GM21381 (cell line): ENCODE measurements at regions not wholly inside any gene's neighbourhood (a gene's known extent, or its start where the extent isn't known, plus 50 kb on each side); places are given as distances from the start of the nearest gene placed in this dataset.

ENCODE experiments used
- ATAC-seq: cut with Tn5 transposase; IDR thresholded peaks from one replicate; pipeline ENCODE4 v1.9.1; 2021; ENCODE audit warnings: mild to moderate bottlenecking, moderate library complexity; ENCODE audit not compliant: unreplicated experiment

DNA sequence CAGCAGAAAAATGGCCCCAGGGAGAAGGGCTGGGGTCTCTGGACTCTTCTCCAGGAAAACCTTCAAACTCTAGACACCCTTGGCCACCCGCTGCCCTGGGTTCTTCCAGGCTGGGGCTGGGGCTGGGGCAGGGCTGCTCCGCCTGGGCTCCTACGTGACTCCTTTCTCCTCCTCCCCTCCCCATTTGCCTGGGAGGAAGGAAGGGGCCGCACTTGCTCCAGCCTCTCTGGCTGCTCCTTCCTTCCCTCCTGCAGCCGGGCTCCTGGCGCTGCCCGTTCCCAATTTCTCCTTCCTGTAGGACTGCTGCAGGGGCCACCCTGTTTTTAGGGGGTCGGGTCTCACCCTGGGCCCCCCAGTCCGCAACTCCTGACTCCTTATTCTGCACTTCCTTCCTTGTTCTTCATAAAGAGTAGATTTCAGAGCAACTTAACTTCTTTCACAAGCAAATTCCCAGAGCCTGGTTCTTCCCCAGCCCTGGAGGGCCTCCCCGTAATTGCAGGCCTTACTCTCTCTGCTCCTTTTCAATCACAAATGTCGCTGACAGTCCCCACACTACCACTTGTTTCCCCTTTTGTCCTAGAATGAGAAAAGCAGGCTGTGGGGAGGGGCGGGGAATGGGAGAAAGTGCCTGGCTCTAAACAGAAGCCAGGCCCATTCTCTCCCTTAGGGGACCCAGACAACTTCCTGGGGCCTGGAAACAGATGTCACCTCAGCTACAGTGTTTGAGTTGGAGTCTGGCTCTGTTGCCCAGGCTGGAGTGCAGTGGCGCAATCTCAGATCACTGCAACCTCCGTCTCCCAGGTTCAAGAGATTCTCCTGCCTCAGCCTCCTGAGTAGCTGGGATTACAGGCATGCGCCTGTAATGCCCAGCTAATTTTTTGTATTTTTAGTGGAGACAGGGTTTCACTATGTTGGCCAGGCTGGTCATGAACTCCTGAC, 137.8 kb downstream of the ENGASE start:
- ATAC-seq, result no peak

DNA sequence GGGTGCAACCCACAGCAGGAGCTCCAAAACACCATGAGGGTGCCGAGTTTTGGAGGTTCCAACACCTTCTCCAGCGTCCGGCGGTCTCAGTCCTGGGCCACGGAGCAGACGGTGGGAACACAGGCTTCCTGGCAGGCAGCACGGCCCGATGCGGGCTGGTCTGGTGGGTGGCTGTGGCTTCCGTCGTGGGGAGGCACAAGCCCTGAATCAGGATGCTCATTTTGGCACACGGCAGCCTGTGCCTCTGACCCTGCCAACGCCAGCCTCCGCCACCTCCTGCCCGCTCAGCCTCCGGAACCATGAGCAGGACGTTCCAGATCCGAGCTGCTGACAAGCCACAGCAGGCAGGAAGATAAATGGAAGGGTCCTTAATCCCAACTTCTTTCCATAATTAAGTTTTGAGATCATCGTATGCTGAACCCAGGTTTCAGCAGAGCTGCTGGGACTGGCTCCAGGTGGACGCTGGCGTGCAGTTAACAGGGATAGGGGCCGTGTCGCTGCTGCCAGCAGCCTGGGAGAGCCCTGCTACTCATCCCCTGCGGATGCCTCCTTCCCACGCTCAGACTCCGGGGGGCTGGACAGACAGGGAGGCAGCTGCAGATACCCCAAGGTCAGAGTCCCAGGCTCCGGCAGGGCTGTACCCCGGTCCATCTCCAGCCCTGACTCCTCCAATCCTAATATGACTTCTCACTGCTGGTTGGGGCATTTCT, 136.6 kb downstream of the ENGASE start:
- ATAC-seq, result no peak

DNA sequence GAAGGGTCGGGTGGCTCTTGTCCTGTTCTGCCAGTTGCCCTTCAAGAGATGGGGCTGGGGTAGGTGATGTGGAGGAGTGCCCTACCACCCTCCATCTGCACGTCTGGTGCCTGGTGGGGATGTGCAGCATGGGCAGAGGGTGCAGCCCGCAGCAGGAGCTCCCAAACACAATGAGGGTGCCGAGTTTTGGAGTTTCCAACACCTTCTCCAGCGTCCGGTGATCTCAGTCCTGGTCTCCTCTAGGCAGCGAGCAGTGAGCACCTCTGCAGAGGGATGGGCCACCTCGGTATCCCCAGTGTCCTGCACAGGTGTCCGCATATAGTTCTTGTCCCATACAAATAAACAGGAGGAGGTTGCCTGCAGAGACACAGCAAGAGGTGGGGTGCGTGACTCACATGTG, 136.0 kb downstream of the ENGASE start:
- no peak for ATAC-seq

DNA sequence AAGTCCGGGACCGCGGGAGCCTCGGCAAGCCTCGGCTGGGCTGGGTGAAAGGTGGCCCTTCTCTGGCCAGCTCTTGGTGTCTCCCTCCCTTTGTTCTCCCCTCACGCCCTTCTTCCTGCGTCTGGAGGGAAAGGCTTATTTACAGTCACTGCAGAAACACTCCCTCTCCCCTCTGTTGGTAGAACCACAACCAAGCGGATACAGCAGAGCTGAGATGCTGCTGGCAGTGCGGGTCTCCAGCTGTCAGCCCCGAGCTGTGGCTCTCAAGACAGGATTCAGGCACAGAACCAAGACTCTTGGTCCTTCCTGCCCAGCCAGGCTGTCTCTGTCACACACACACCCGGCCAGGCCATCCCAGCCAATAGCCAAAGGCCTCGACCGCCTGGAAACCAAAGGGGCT, 133.3 kb downstream of the ENGASE start:
- ATAC-seq, result no peak

DNA sequence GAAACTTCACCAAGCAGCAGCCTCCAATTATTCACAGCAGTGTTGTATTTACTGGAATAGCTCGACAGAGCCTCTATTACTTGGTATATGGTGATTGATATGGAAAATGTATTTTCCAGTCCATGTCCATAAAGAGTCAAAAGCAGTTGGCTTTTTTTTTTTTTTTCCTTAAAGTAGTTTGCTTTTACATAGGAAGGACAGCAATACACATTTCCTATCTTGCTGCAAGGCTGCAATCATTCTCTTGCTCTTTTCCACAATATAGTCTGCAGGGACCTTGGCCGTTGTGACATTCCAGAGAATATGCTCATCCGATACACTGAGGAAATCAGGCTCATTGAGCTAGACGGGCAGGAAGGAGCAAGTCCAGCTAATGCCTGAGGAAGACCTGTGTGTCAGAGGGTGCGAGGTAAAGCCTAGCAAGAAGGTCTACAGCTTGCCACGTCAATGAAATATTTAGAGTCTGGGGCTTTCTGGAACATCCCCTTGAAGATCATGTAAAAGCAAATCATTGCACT, 131.1 kb downstream of the ENGASE start:
- no peak for ATAC-seq

DNA sequence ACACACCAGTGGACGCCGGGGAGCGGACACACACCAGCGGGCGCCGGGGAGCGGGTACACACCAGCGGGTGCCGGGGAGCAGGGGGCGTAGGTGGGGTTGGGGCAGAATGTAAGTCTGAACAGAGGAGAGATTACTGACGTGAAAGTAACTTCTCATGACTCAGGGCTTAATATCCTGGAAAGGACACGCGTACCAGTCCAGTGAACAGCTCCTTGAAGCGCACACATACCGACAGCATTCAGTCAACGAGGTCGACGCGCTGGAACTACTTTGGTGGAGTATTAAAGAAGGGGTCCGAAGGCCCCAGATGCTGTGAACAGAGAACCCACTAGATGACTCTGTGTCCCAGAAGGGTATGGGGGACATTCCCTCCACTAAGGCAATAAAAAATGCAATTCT, 129.6 kb downstream of the ENGASE start:
- no peak for ATAC-seq

DNA sequence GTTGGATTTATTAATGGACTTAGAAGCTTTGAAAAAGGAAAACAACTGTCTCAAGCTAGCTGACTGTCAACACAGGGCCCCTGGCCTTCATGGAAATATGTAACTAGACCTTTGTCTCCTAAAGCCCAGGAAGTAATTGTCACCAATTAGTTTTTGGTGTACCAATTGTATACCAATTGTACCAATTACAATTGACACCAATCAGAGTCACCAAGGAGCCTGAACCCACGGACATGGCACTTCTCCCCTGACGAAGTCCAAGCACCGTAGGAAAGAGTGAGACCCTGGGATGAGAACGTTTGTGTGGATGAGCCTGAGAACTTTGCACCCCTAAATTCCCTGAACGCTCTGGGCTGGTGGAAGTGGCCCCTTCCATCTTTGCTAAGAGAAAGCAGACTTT, 129.0 kb downstream of the ENGASE start:
- ATAC-seq, result no peak

DNA sequence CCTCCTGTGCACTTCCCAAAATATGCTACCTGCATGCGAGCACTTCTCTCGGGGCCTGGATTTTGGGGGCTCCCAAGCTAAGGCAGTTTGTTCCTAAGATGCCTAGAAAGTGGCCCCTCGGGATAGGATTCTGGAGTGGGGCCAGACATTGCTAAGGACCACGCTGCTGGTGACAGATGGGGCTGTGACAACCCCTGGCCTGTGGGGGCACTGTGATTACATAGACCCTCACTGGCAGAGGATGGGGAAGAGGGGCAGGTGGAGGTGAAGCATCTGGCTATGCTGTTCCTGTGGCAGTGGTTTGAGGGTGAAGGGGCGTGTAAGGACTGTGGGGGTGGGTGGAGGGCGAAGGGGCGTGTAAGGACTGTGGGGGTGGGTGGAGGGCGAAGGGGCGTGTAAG, 128.4 kb downstream of the ENGASE start:
- ATAC-seq, result no peak

DNA sequence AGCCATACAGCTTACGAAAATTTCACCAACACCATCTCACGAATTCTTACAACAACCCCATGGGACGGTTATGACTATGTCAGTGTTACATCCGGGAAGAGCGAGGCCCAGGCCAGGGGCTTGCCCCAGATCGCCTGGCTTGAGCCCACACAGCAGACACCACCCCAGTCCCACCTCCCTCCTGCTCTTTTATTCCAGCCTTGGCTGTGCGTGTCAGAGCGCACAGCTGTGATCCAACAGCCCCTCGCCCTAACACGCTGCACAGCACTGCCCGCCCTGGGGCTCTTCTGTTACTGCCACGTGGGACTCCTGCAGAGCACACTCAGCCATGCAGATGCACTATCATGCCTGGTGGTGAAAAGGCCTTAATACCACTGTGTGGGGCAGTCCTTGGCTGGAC, 127.9 kb downstream of the ENGASE start:
- no peak for ATAC-seq

DNA sequence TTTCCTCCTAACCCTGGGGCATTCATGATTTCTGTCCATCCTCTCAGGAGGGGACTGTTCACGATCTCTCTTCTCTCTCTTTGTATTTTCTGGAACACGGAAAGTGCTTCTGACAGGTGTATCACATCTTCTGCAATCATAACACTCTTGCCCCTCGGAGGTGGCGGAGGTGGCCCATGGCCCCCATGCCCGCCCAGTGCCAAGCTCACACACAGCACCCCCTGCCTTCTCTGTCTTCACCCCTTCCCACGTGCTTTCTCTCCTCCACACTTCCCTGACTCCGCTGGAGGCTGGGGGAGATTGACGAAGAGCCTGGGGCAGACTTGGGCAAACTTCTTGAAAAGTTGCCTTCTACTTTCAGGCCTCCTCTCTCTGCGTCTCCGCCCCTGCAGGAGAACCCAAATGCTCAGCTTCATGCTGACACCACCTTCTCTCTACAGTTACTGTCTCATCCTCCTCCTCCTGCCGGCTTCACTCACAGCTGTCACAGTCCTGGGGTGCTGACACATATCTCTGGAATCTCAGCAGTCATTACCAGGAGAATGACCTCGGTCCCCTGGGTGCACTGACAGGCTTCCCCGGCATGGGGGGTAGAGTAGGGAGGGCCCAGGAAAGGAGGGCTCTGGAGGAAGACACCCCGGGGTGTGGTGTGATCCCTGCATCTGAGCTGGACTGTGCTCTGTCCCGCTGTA, 127.1 kb downstream of the ENGASE start:
- ATAC-seq, result no peak

DNA sequence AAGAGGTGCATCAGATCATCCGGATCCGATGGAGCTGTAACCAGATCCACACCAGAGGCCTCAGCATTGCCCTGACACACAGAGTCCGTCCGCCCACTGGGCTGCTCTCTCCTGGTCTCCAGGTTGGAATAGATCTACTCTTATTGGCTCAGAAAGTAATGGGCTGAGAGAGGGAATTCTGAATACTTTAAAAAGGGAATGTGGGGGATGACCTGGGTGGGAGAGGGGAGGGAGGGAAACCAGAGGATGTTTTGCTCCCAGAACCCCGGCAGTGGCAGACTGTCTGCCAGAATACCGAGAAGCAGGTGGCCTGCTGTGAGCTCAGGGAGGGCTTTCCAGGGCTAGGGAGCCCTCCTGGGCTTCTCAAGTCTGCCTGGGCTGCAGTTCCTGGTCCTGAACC, 126.5 kb downstream of the ENGASE start:
- no peak for ATAC-seq

DNA sequence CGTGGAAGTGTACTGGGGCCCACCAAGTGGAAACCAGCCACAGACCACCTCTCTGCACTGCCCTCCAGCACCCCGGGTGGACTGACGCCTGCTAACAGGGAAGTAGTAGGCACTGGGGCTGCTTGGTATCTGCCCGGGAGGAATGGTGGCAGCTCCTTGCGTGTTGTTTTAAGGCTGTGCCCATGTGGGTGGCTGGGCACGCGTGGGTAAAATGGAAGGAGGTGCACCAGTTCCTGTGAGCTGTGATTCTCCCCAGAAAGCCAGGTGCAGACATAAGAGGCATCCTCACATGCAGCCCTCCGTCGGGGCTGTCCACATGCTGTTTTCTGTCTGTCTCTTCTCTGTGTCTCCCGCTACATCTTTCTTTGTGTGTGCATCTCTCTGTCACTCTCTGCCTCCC, 122.3 kb downstream of the ENGASE start:
- ATAC-seq, result no peak

DNA sequence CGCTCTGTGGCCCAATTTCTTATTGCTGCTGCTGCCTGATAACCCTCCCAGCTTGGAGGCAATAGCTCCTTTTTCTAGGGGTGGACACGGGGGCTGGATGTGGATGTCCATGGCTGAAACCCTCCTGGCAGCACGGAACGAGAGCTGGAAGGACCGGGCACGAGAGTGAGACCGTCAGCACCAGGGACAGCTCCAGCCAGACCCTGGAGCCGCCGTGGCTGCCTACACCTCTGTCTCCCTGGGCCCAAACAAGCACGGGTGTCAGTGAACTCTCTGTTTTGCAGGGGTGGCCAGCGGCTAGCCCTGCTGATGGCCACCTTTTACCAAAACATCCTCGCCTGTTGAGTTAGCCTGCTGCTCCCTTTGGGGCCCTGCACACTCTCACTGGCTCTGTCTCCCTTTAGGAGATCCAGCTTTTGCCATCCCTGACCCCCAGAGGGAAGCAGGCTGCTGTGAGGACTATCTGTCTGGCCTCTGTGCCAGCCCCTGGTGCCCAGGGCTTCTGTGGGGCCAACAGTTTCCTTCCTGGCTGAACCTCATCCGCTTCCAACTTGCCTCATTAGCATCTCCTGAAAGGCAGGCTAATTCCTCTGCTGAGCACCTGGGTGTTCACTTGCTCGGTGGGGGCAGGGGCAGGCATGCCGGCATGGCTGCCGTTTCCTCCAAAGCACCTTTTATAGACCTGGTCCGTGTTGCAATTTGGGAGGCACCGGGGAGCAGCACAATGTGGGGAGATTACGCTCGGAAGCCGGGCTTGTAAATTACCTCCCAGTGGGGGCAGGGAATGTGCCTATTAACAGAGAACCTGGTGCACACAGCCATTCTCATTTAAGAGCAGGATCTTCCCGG, 118.1 kb downstream of the ENGASE start:
- no peak for ATAC-seq

DNA sequence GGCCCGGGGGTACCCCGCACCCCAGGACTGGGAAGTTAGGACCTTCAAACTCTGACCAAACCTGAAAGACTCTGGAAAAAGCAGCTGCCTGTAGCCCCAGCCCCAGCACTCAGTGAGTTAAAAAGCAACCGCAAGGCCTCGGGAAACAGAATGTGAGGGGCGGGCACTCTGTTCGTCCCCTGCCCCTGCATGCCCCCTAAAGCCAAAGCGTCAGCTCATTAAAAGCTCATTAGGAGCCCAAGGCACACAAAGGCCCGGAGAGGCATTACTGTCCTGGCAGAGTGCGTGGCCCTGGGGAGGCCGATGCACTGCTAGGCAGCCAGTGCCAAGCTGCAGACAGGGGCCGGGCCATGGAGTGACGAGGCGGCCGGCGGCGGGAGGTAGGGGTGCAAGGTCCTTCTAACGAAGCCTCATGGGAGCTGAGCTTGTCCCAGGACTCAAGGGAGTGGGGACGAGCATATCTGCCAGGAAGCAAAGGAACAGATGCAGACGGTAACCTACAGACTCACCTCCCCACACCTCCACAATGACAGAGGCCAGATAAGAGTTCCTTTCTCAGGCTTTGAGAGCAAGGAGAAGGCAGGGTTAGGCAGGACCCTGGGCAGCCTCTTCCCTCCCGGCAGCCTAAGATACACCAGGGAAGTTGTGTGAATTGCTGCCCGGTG, 116.8 kb downstream of the ENGASE start:
- ATAC-seq, result no peak

DNA sequence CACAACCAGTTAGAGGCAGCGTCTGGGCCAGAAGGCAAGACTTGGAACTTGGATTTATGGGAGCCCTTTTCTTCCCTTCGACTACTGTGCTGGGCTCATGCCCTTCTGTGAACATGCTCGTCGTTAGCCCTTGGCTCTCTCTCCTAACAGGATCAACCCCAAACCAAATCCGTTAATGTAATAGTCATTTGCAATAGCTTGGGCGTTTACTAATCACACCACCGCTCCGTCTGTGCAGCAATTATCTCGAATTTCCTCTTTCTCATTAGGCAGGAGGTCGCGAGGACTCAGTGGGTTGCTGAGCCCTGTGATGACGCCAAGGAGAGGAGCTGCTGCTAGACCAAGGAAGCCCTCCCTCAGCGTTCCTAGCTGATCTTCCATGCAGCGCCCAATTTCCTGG, 114.7 kb downstream of the ENGASE start:
- ATAC-seq, result no peak

DNA sequence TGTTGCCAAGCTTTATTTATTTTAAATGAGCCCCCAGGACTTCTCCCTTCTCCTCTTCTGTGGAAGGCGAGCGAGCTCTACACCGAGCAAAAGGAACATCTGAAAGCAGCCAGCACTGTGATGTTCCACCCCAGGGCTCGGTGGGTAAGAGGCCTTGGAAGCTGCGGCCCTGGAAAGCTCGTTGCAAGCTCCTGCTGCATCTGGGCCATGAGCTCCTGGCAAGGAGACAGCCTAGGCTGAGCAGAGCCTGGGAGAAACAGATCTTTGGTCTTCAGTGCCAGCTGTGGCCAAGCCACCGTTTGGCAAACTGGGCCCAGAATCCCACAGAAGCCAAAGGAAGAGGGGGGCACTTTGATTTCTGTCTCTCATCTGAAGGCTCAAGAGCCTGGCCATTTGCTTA, 114.1 kb downstream of the ENGASE start:
- no peak for ATAC-seq

DNA sequence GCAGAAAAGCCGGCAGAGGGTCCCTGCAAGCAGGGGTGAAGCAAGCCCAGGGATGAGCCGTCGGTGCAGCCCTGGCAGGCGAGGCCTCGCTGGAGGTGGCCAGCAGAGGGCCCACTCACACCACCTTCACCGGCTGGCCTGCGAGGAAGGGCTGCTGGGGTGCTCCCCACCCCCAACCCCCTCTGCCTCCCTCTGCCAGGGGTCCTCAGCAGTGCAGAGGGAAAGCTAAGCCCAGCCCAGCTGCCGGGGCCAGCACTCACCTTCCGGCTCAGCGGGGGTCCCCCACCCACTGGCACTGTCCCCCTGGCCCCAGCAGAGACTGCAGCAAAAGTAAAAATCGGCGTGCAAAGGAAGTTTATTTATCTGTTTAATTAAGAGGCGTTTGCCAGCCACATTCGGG, 113.4 kb downstream of the ENGASE start:
- no peak for ATAC-seq

DNA sequence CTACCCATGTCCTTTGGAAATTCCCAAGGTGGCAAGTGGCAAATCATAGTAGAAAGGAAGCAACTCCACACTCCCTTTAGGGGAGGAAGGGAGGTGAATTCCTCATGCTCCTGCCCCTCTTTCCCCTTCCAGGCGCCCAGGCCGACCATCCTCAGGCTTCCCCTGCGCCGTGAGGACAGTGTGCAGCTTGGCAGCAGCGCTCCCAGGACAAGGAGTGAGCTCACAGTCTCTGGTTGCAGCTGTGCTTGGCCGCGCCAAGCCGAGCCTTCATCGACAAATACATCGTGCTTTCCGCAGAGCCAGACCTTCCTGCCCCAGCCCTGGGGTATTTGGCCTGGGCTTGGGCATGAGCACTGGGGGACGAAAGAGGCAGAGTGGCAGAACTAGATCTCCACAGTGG, 112.6 kb downstream of the ENGASE start:
- ATAC-seq, result no peak

DNA sequence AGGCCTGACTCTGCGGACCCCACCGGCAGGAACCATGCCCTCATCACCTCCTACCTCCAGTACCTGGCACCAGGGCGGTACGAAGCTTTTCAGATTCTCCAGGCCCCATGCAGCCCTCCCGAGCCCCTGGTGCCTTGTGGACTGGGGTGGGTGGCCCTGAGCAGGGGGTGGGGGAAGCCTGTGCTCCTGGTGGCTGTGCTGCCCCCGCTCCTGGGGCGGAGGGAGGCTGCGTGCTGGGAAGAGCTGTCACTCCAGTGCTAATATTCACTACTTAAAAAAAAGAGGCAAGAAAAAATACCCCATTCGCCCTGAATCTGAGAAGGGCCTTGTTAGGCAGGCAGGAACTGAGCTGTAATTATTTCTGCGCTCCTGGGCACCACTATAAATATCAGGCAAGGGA, 111.8 kb downstream of the ENGASE start:
- no peak for ATAC-seq

DNA sequence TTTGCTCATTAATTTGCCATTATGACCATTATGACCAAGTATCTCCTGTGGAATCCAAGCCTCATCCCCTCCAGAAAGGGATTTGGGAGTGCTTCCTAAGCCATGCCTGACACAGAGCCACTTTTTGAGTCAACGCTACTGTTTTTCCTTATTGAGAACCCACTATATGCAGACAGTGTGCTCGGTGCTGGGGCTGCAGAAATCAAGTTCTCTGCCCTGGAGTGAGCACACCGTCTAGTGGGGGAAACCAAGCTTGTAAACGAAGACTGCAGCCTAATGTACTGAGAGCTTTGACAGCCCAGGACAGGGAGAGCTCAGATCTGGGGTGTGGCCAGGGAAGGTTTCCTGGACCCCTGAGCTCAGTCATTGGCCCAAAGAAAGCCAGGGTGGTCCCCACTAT, 111.0 kb downstream of the ENGASE start:
- no peak for ATAC-seq
